CD4-positive, alpha-beta T cell treated with Interleukin-17A for 1 hour (primary cell): ENCODE measurements at regions not wholly inside any gene's neighbourhood (a gene's known extent, or its start where the extent isn't known, plus 50 kb on each side); places are given as distances from the start of the nearest gene placed in this dataset.
"Not testable (repeated sequence)": the region's sequence is repeated elsewhere in the genome, so short reads cannot be mapped to it uniquely, and the experiment has no call there.

Experiments used
- DNase-seq: peaks from one replicate; pipeline ENCODE4 v3.0.0-alpha.2; 2020

DNA sequence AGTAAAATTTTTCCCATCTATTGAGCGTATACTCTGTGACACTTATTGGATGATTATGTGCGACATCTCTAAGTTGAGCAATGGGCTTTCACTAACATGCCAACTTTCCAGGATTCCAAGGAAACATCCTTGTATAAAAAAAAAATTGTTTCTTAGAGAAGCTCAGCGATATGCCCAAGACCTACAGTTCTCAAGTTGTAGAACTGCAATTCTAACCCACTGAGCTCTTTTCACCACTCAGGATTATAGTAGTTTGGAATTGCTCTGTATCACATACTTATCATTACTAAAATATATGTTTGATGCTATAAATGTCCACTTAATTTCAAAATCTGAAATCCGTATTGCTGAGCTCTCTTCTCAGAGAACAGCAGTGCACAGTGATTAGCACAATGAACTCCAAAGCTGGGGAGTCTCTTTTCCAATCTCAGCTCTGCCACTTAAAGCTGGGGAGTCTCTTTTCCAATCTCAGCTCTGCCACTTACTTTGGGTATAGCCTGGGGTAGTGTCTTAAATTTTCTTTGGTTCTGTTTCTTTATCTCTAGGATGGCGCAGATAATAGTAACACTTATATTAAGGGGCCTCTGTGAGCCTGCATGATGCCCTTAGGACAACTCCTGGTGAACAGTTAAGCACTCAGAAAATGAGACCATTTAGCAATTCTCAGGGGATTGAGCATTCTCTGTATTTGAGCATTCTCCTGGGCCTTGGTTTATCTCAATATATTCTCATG lies 1722.2 kb upstream of the AGA start:
- no peak for DNase-seq

DNA sequence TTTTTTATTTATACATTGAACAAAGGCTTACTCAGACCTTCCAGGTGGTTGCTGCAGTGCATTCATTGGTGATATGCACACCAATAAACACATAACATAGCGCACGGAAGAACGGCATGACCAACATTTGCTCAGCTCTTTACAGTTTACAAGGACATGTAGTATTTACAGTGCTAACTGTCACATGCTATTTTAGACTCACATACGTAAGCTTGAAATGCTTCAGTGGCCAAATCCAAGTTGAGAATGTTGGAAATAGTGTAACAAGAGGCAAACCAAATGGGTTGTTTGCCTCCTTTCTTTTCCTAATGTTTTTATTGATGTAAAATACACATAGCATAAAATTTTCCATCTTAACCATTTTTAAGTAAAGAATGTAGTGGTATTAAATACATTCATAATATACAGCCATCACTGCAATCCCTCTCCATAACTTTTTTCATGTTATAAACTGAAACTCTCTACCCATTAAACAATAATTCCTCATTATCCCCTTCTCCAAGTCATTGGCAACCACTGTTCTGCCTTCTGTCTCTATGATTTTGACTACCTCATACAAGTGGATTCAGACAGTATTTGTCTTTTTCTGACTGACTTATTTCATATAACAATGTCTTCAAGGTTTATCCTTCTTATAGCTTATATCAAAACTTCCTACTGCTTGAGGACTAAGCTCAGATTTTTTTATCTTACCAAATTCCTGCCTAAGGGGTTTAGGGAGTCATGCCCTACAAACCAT lies 1722.9 kb upstream of the AGA start:
- no peak for DNase-seq

DNA sequence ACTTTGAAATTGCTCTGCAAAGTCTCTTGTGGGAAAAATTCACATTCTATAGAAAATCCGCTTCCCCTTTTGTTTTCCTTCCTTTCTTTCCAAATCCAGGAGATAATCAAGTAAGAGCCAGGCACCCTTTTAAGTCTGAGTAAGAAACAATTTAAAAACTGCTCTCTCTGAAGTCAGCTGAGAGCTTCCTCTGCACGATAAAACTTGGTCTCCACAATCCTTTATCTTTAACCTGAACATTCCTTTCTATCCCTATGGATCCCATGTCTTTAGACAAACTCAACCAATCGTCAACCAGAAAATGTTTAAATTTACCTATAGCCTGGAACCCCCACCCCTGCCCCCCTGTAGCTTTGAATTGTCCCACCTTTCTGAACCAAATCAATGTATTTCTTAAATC lies 1723.6 kb upstream of the AGA start:
- DNase-seq: no peak

DNA sequence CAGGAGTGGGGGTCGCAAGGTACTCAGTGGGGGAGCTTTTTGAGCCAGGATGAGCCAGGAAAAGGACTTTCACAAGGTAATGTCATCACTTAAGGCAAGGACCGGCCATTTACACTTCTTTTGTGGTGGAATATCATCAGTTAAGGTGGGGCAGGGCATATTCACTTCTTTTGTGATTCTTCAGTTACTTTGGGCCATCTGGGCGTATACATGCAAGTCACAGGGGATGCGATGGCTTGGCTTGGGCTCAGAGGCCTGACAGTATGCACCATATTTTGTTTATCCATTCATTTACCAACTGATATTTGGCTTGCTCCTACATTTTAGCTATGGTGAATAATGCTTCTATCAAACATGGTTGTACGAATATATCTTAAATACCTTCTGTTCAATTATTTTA lies 1728.1 kb upstream of the AGA start:
- DNase-seq: not testable (repeated sequence)

DNA sequence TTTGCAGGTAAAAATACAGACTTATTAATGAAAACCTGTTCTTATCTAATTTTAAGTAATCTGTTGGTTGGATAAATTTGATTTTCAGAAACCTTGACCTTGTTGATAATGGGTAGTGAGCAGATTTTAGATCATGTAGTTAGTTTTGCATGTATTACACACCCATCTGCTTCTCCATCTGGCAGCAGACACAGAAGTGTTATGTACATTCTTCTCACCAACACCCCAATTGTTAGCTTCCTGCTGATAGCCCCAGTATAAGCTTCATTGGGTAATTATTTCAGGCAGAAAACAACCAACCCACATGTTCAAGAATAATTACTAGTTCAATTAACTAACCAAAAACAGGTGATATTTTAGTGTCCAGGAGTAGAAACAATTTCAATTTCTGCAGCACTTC lies 1740.5 kb upstream of the AGA start:
- DNase-seq: no peak

DNA sequence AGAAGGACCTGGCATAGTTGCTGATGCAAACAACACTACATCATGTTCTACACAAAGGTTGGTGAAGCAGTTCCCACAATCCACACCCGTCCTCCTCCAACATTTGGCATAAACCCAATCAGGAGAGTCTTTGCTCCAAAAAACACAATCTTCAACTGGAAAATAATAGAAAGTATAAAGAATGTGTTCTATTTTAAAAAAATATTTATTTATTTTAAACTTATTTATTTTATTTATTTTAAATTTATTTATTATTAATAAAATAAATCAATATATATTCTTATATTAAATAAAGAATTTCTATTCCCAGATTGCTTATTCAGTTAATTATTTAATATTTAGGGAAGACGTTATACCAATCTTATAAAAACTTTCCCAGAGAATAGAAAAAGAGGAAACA lies 1753.7 kb upstream of the AGA start:
- DNase-seq: no peak

DNA sequence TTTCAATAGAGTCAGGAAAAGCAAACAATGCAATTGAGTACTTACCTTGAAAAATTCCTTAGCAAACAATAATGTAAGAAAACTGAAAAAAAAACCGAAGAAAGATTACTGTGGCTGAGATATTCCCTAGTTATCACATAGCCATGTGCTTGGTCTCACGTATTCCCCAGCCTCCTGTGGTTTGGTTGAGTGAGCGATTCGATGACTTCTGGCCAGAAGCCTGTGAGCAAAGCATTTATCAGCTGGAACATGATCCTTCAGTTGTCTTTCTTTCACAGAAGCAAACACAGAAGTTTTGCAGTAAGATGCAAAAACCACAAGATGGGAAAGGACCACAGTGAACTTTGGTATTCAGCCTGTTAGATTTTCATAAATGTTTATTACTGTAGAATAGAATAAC lies 1754.3 kb upstream of the AGA start:
- no peak for DNase-seq

DNA sequence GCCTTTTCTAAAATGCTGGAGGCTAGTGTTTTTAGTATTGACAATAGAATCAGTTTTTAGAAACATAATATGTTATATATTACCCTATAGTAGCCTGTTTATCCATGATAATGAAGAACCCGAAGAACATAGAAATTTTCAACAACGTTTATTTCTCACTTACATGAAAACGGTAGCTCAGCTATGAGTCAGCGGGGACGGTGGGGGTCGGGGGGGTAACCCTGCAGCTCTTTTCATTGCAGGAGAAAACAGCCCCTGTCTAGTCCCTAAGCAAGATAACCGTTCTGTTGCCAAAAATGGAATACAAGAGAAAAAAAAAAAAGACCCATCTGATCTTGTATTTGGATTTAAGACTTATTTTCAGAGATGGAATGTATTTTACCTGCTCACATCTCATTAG lies 1758.4 kb upstream of the AGA start:
- no peak for DNase-seq

DNA sequence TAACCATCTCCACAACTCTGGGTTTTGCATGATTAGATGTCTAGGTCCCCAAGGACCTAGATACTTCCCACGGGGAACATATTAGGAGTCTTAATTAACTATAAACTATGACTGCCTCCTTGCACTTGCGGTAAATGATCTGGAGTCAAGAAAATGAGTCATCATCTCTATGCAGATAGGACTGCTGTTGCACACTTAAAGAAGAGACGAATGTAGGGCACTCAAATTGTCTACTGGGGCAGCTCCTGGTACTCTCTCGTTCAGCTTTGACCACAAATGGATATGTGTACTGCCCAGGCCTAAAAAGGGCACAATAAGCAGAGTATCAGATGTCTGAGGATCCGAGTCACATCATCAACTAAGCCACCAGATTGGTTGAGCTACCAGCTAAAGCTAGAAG lies 1783.4 kb upstream of the AGA start:
- no peak for DNase-seq

DNA sequence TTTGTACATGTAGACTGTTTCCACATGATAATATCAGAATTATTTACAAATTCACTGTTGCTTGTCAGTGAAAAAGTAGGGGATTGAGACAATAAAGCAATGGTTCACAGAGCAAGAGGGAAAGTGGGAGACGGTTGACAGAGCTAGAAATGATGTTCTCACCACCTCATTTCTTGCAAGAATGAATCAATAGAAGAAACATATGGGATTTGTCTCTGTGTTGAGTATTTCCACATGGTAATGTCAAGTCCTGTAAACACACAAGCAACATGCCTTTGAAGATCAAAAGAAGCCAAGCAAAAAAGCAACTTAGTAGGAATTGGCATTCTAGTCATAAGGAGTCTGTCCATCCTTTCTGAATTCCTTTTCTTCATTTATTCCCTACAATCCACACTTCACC lies 1806.6 kb upstream of the AGA start:
- no peak for DNase-seq

DNA sequence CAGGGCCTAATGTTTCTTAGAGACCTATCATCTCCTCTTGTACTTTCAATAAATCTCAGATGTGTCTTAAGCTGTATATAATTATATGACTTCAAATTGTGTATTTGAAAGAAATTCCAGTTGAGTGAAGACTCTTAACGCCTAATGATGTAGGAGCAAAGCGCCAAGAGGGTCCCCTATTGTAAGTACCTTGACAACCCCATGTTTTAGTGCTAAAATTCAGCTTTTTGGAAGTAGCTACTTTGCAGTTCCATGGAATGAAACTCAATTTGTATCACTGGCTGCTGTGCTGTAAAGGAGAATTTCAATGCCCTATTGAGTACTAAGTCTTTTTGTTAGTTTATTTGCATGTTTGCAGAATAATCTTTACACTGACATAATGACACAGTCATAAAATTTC lies 1826.6 kb upstream of the AGA start:
- DNase-seq: no peak

DNA sequence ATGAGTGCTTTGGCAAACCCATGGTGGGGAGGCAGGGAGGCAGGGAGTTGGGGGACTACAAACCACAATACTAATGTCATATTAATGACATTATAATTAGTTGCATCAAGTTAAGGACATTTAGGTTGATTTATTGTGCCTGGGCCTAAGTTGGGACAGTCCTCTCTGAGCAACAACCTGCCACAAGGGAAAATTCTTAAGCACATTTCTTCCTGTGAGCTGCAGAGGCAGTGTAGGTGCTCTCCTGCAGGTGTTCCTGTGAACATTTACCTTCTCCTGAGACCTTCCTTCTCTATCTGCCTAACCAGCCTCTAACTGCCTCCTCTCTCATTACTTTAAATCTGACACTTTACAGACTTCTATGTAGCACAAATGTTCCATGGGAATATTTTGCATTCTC lies 1830.0 kb upstream of the AGA start:
- DNase-seq: no peak

DNA sequence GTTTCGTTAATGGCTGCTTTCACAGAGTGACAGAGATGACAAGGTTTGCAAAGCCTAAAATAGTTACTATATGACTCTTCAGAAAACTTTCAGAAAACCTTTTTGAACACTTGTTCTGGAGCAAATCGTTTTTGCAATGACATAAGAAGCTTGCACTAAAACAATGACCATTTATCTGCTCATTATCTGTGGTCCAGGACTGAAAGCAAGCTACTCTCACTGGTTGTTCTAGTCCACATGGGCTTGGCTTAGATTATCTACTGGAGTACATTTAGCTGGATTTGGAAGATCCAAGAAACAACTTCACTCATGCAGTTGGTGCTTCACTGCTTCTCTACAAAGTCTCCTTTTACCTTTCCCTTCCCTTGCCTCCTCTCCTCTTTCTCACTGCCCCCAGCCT lies 1836.4 kb upstream of the AGA start:
- no peak for DNase-seq

DNA sequence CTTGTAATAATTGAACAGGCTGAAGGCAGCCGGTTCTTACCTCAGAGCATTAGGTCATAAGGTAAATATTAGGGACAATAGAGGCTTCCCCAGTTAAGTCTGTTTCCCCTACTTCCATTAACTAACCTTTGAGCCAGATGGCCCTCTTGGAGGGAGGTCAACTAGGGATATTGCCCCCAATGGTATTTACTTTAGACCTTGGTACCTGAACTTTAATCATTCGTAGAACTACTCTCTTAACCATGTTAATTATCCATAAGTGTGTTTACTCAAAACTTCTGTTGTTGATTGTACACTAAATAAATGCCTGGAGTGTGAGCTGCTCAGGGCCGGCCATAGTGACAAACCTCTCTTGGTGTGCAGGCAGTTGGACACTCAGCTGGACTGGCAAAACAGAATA lies 1843.5 kb upstream of the AGA start:
- DNase-seq: no peak

DNA sequence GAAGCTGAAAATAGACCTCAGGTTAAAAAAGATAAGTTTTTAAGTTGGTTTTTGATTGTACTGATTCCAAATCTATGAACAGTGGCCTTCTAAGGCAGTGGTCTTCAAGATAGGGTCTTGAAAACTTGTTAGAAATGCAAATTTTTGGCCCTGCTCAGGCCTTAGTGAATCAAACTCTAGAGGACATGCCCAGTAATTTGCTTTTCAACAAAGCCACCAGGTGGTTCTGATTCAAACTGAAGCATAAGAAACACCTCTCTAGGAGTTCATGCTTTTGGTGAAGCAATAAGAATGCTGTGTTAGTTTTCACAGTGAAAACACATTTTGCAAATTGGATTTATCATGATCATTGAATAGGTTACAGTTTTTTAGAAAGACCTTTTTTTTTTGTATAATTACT lies 1849.4 kb upstream of the AGA start:
- no peak for DNase-seq

DNA sequence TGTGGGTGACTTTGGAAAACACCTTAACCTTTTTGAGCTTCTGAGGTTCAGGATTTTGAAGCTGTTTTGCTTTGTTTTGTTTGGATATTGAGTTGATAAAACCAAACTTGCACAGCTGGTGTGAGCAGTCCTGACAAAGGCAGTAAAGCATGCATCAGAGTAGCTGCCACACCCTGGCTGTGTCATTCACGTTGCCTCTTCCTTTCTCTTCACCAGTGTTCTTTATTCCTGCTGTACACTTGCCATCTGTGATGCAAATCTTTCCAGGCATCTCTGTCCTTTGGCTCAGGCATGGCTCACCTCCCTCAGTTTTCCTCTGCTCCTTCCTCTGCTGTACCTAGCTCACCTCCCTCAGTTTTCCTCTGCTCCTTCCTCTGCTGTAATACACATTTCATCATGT lies 1850.2 kb upstream of the AGA start:
- DNase-seq: no peak

DNA sequence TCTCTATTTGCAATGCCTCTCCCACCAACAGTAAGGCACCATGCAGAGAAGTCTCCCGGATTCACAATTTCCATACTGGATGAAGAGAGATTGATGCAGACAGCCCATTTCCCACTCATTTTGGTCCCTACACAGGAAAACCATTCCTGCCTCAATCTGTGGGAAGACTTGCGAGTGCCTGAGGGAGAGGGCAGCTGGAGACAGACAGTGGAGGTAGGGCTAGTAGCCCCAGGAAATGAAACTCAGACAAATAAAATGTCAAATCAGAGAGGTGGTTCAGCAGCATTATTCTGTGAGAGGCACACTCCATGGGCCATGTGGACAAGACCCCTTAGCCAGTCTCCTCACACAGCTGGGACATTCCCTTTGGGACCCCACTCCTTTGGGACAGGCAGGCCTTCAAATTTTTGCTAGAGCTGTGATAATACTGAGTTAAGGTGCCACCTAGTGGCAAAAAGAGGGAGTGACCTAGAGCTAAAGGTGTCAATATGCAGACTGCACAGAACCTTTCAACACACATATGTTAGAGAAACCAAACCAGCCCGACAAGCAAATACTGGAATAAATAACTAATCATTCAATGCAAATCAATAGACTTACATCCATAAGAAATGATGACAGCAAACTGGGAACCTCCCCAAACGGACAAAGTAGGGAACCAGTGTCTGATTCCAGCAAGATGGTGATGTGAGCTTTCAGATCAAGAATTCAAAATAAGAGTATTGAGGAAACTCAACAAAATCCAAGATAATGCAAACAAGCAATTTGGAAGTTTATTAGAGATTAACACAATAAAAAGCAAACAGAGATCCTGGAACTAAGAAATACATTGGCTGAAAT lies 1865.3 kb upstream of the AGA start:
- DNase-seq: peak; percentile 2

DNA sequence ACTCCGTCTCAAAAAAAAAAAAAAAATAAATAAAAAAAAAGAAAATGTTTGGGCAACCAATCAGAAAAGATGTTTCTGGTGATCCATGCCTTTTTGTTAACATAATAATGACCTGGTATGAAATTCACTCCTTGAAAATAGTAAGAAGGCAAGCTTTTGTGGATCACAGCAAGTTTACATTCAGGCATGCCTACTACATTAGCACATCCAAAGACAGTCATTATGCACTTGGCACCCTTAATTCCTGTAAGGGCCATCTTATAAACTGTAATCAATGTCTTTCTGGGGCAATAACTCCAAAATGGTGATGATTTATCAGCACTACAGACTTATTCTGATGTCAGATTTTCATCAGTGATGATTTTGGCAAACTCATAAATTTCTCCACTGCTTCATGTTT lies 1871.6 kb upstream of the AGA start:
- DNase-seq: no peak

DNA sequence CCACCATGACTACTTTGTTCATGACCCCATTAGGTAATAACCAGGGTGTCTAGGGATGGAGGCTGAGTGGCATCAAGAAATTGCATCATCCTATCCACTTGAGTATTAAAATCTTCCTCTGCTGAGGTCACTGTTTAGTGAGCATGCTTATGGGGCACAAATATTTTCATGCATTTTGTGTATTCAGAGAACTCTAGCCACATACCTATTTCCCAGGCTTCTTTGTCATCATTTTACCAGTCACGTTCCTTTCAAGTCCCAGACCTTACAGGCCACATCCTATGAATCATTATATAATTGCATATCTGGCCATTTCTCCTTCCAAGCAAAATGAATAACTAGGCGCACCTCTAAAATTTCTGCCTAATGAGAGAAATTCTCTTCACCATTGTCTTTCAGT lies 1882.9 kb upstream of the AGA start:
- no peak for DNase-seq

DNA sequence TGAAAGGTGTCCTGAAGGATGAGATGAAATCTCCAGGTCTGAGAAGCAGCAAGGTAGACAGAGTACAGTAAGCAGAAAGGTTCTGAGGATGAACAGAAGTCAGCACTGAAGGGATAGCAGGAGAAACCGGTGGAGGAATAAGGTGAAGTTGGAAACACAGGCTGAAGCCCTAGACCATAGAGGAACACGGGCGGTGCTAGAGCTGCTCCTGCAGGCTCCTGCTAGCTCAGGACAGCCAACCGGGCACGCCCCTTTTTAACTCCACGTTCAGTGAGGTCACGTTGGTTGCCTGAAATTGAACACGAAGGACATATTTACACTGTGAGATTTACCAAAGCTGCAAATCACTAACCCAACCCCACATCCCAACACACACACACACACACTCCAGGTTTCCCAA lies 1886.4 kb upstream of the AGA start:
- DNase-seq: no peak

DNA sequence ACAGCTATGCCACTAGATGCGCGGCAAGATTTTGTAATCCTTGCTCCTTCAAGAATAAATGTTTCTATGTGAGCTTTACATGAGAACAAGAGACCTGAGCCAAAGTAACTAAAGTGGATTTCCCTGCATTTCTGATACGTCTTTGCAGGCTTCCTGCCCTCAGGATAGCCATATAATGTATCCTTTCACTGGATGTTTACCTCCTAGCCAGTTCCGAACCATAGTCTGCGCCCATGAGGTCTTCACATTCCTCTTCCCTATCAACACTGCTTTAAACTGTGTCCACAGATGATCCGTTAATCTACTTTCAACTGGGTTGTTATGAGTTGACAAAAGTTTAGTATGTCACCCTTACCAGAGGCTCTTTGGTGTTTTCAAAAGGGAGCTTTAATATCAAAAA lies 1889.1 kb upstream of the AGA start:
- DNase-seq: no peak

DNA sequence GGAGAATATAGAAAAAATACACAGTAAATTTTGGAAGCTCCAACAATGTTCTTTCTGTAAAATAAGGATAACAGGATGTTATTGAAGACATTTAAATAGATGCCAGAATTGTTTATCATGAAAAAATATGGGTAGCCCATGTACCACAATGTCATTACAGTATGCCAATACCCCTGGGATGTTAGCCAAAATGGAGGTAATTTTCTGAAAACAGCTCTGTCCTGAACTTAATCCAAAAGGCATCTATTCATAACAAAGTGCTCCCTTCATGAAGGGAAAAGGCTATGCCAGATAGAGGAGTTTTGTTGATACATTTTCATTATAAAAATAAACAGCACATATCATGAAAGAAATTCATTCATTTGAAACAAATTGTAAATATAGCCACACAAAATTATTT lies 1902.6 kb upstream of the AGA start:
- DNase-seq: no peak

DNA sequence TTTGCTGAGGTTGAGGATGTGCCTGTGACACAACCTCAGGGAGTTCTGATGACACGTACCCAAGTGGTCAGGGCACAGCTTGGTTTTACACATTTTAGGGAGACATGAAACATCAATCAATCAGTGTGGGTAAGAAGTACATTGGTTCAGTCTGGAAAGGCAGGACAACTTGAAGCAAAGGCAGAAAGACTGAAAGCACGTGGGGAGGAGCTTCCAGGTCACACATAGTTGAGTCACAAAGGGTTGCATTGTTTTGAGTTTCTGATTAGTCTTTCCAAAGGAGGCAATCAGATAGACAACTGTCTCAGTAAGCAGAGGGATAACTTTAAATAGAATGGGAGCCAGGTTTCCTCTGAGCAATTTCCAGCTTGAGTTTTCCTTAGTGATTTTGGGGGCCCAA lies 1910.0 kb upstream of the AGA start:
- DNase-seq: no peak

DNA sequence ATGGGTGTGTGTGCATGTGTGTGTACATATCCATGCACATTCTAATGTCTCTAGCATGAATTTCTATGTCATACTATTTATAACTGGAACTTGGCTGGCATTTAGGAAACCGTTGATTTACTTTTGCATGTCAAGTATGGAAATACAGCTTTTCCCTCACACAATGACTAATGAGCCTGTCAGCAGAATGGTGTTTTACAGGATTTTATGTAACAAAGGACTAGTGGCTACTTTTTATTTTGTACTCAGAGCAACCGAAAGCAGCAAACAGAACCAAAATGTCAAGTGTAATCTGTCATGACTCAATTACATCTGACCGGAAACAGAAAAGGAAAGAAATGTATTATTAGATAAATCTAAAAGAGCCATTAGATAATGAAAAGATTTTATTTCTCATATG lies 1911.5 kb upstream of the AGA start:
- DNase-seq: no peak
